ENCODE measurements at regions not wholly inside any gene's neighbourhood (a gene's known extent, or its start where the extent isn't known, plus 50 kb on each side); places are given as distances from the start of the nearest gene placed in this dataset.
"Not testable (repeated sequence)": the region's sequence is repeated elsewhere in the genome, so short reads cannot be mapped to it uniquely, and the experiment has no call there.

GRCh38 chr21:13360175-13360574, 249.4 kb upstream of the POTED start:
- BruUV-seq (replicated peaks); H3K27ac ChIP-seq (ENCODE audit: insufficient read depth, low read length); H3K27me3 ChIP-seq (ENCODE audit: control insufficient read depth, insufficient read depth, low read length); H3K4ac ChIP-seq (ENCODE audit: low read depth, low read length); dilution Hi-C loops (cut with HindIII; ENCODE audit: low sequenced_read_pairs, unreplicated experiment); H3K9ac ChIP-seq (ENCODE audit: low read depth, low read length); H3K4me1 ChIP-seq (ENCODE audit: control insufficient read depth, insufficient read depth, low read length); CTCF ChIA-PET; H3K79me1 ChIP-seq (ENCODE audit: low read depth in 1 of 2, low read length in 2 of 2); ATAC-seq (ENCODE audit: low read depth); H2AK9ac ChIP-seq (replicated peaks; ENCODE audit: low read depth, low read length, poor library complexity); H3K4me3 ChIP-seq (ENCODE audit: insufficient read depth, low read depth, low read length); H2AK5ac ChIP-seq (ENCODE audit: low read depth, low read length); intact Hi-C loops (cut with micrococcal nuclease); H3K36me3 ChIP-seq (ENCODE audit: control insufficient read depth, insufficient read depth, low read length); H4K5ac ChIP-seq (ENCODE audit: low read depth, low read length); H4K91ac ChIP-seq (ENCODE audit: insufficient read depth, low read depth, low read length); H3K14ac ChIP-seq (replicated peaks; ENCODE audit: low read depth, low read length); H2BK15ac ChIP-seq (ENCODE audit: low read depth, low read length); POLR2A ChIA-PET (ENCODE audit: unreplicated experiment); H2AFZ ChIP-seq (replicated peaks; ENCODE audit: low read length, poor library complexity); H4K20me1 ChIP-seq (ENCODE audit: insufficient read depth, low read length); H3K56ac ChIP-seq (ENCODE audit: extremely low read depth, insufficient read depth, low read length); H3K9me1 ChIP-seq (ENCODE audit: insufficient read depth, low read length); H2BK20ac ChIP-seq (ENCODE audit: low read depth, low read length); DNase-seq; H3K9me3 ChIP-seq (ENCODE audit: control insufficient read depth, insufficient read depth, low read length); H3K18ac ChIP-seq (ENCODE audit: low read depth, low read length); H3K23ac ChIP-seq (ENCODE audit: low read depth, low read length); in situ Hi-C loops (cut with MboI; ENCODE audit: low sequenced_read_pairs); H4K8ac ChIP-seq (ENCODE audit: low read depth in 2 of 2, low read length in 2 of 2); H2BK120ac ChIP-seq (ENCODE audit: low read depth, low read length); H2BK5ac ChIP-seq (ENCODE audit: low read depth, low read length, poor library complexity, severe bottlenecking); H3K4me2 ChIP-seq (ENCODE audit: low read depth, low read length): not testable (repeated sequence)
- WGBS, 2 experiments (ENCODE audit: extremely low coverage in 2 of 2, insufficient read length in 1 of 2) = no CpG with 5 or more reads among the region's 17 CpGs

All from IMR-90 (cell line).